Bronchial epithelial cell (primary cell): ENCODE measurements at regions not wholly inside any gene's neighbourhood (a gene's known extent, or its start where the extent isn't known, plus 50 kb on each side); places are given as distances from the start of the nearest gene placed in this dataset.

Experiments used
- DNase-seq: peaks from one replicate; pipeline ENCODE4 v3.0.0-alpha.2; 2010; ENCODE audit warnings: low read depth
- FAIRE-seq: peaks from 2 replicates; lab custom pipeline; 2011; peaks lifted over from hg19 to GRCh38; lab: Jason Lieb, UNC
- H3K27me3 ChIP-seq: 2 replicates; pipeline ENCODE4 v1.5.1; 2011; ENCODE audit warnings: low read length; ENCODE audit not compliant: control insufficient read depth, insufficient read depth
- H3K36me3 ChIP-seq: 2 replicates; pipeline ENCODE4 v1.5.1; 2011; ENCODE audit warnings: low read length; ENCODE audit not compliant: control insufficient read depth, insufficient read depth
- H3K4me3 ChIP-seq: 2 replicates; pipeline ENCODE4 v1.5.1; 2011; ENCODE audit warnings: mild to moderate bottlenecking, low read depth, low read length, control low read depth
- TF ChIP-seq, protein P1 (sequence below): IDR thresholded peaks from 2 replicates; pipeline ENCODE4 v1.5.1; 2011; ENCODE audit warnings: mild to moderate bottlenecking, moderate library complexity, low read length, control low read depth, inconsistent platforms; ENCODE audit not compliant: insufficient read depth, severe bottlenecking

DNA sequence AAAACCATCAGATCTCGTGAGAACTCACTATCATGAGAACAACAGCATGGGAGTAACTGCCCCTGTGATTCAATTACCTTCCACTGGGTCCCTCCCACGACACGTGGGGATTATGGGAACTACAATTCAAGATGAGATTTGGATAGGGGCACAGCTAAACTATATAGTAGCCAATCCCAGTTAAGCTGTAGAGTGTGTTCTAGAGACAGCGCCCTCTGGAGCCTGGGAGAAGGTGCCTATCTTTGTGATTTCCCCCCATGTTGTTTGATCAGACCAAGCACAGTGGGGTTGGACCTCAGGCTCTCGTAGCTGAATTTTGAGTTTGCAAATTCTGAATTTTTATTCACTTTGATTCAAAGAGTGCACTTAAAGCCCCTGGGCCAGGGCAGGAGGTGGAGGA lies 108.2 kb upstream of the TWIST2 start:
- Histone ChIP-seq H3K27me3 (no peaks in the 10 kb centered on the region), H3K36me3 (no peaks in the 10 kb centered on the region), H3K4me3 (no peak overlapping the region)
- FAIRE-seq, result no peak
- no peak for DNase-seq
- TF ChIP-seq, protein P1, sequence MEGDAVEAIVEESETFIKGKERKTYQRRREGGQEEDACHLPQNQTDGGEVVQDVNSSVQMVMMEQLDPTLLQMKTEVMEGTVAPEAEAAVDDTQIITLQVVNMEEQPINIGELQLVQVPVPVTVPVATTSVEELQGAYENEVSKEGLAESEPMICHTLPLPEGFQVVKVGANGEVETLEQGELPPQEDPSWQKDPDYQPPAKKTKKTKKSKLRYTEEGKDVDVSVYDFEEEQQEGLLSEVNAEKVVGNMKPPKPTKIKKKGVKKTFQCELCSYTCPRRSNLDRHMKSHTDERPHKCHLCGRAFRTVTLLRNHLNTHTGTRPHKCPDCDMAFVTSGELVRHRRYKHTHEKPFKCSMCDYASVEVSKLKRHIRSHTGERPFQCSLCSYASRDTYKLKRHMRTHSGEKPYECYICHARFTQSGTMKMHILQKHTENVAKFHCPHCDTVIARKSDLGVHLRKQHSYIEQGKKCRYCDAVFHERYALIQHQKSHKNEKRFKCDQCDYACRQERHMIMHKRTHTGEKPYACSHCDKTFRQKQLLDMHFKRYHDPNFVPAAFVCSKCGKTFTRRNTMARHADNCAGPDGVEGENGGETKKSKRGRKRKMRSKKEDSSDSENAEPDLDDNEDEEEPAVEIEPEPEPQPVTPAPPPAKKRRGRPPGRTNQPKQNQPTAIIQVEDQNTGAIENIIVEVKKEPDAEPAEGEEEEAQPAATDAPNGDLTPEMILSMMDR, result no peak

DNA sequence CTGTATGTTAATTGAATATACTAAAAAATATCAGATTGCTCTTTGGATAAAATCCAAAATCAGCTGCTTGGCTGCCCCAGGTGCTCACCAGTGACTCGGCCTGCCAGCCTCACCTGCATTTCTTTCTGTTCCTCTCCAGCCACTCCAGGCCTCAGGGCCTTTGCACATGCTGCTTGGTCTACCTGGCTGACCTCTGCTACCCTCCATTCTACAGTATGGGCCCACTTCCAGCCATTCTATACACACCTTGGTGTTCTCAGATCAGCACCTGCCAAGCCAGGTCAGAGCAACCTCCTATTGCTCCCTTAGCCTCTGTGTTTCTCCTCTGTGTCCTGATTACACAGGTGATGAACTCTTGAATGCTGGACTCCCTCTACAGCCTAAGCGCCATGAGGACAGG lies 106.6 kb upstream of the TWIST2 start:
- TF ChIP-seq, protein P1, result no peak
- FAIRE-seq, result no peak
- no peak for DNase-seq
- H3K27me3 ChIP-seq, result no peaks in the 10 kb centered on the region
- H3K4me3 ChIP-seq, result no peak overlapping the region
- no peaks in the 10 kb centered on the region for H3K36me3 ChIP-seq

DNA sequence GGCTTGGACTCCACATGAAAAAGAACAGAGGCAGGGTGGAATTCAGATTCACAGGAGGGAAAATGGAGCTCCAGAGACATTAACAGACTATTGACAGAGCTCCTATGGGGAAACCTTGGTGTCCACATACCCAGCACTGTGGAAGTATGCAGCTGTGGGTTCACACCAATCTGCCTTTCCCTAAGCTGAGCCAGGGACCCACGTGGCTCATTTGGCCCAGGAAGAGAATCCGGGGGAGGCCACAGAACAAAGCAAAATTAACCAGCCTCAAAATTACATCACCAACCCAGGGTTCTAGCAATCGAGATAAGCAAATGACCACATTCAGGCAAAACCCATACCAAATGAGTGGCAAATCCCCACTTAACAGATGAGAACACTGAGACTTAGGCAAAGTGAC lies 105.8 kb upstream of the TWIST2 start:
- H3K4me3 ChIP-seq, result no peak overlapping the region
- TF ChIP-seq, protein P1, result no peak
- no peak for FAIRE-seq
- no peaks in the 10 kb centered on the region for H3K36me3 ChIP-seq
- H3K27me3 ChIP-seq, result no peaks in the 10 kb centered on the region
- DNase-seq, result no peak

DNA sequence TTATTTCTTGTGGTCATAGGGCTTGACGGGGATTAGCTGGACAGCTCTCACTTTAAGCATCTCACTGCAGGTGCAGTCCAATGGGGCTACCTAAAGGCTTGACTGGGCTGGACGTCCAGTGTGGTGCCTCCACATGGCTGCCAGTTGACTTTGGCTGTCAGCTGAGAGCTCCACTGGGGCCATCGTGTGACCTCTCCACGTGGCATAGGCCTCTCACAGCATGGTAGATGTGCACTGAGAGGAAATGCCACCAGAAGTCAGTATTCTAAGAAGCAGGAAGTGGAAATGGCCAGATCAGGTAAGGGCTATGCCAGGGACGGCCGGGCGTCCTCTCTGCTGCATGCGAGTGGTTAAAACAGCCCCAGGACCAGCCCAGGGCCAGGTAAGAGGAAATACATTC lies 105.2 kb upstream of the TWIST2 start:
- DNase-seq (no peak), FAIRE-seq (no peak)
- Histone ChIP-seq H3K27me3 (no peaks in the 10 kb centered on the region), H3K36me3 (no peaks in the 10 kb centered on the region), H3K4me3 (no peak overlapping the region)
- TF ChIP-seq, protein P1, result no peak

DNA sequence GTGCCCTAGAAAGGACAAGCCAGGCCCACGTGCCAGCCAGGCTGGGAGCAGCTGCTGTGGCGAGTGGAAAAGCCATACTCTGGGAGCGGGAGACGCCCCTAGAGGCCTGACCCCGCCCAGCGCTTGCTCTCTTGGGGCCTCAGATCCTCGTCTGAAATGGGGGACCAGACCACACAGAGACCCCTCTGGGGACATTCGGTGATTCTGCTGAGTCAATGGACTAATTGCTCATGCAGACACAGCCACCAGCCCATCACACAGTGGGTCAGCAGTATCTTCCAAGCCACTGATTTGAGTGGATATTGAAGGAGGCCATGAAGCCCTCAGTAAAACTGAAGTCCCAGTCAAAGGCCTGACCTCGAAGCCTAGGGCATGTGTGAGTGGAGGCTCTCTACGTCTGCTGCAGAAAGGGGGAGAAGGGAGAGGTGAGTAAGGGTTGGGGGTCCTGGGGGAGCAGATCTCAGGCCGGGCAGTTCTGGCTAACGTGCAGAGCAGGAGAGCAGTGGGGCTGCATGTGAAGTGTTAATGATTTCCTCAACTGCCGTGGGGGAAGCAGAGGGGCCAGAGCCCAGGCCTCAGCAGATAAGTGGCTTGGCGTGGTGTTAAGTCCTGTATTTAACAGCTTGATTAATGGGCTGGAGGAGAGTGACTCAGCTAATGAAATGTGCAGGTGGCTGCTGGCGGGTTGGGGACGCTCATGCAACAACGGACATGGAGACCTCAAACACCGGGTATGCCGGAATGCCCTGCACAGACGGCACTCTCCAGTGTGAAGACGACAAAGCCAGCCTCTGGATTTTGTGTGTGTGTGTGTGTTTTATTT lies 104.4 kb upstream of the TWIST2 start:
- Histone ChIP-seq H3K36me3 (no peaks in the 10 kb centered on the region), H3K27me3 (no peaks in the 10 kb centered on the region), H3K4me3 (no peak overlapping the region)
- TF ChIP-seq, protein P1, result no peak
- FAIRE-seq (no peak), DNase-seq (no peak)

DNA sequence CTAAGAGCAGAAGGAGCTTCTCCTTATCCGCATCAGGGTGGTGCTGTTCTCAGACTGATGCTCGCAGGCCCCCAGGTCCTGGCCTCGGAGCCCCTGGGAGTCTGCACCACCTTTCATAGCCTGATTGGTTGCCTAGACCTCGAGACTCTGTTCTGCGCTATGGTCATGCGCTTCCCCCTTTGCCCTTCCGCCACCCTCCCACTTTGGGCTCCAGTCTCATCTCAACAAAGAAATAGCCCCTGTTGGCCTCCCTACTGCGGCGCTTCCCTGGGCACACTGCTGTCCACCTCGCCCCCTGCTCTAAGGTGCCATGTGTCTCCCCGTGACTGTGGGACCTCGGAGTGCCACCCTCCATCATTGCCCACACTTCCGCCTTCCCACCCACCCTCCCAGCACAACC lies 102.9 kb upstream of the TWIST2 start:
- no peak for DNase-seq
- H3K27me3 ChIP-seq, result no peaks in the 10 kb centered on the region

More for the DNA sequence above, 102.9 kb upstream of the TWIST2 start:
- TF ChIP-seq, protein P1, result no peak
- no peak for FAIRE-seq
- Histone ChIP-seq H3K4me3 (no peak overlapping the region), H3K36me3 (no peaks in the 10 kb centered on the region)
